SU-DHL-6 (cell line): ENCODE measurements at regions not wholly inside any gene's neighbourhood (a gene's known extent, or its start where the extent isn't known, plus 50 kb on each side); places are given as distances from the start of the nearest gene placed in this dataset.

Source experiments
- H2AFZ ChIP-seq: fragments of 200-600 bp; sonication (generic); 2 replicates; pipeline ENCODE4 v1.6.1; 2014; ENCODE audit warnings: low read depth, mild to moderate bottlenecking, moderate library complexity, mixed read lengths, antibody characterized with exemption, low read length; ENCODE audit not compliant: severe bottlenecking
- H3F3A ChIP-seq: fragments of 200-600 bp; shearing (Covaris generic); 2 replicates; pipeline ENCODE4 v1.6.0; 2016; ENCODE audit warnings: antibody characterized with exemption, mild to moderate bottlenecking; ENCODE audit not compliant: insufficient read depth
- H3K27ac ChIP-seq: fragments of 200-600 bp; sonication (generic); 2 replicates; pipeline ENCODE4 v1.5.1; 2016; ENCODE audit warnings: low read depth, mild to moderate bottlenecking, low read length, moderate library complexity, mixed read lengths
- H3K27me3 ChIP-seq: fragments of 200-600 bp; sonication (generic), shearing (Covaris generic); 2 replicates; pipeline ENCODE4 v1.6.0; 2014; ENCODE audit warnings: mild to moderate bottlenecking, low read length
- H3K36me3 ChIP-seq: fragments of 200-600 bp; sonication (generic); 2 replicates; pipeline ENCODE4 v1.6.1; 2014; ENCODE audit warnings: mild to moderate bottlenecking, low read length, mixed read lengths
- H3K4me2 ChIP-seq: fragments of 300-600, 200-600 bp; shearing (Covaris generic), sonication (generic); 2 replicates; pipeline ENCODE4 v1.6.0; 2014; ENCODE audit warnings: low read length, low read depth, mild to moderate bottlenecking; ENCODE audit not compliant: poor library complexity, severe bottlenecking
- H3K4me3 ChIP-seq: fragments of 200-600 bp; sonication (generic); 2 replicates; pipeline ENCODE4 v1.5.1; 2014; ENCODE audit warnings: antibody characterized with exemption, low read length, mild to moderate bottlenecking, mixed read lengths; ENCODE audit not compliant: insufficient read depth, poor library complexity, severe bottlenecking
- H3K79me2 ChIP-seq: fragments of 200-600 bp; sonication (generic); 2 replicates; pipeline ENCODE4 v1.6.1; 2014; ENCODE audit warnings: mild to moderate bottlenecking, low read length, moderate library complexity; ENCODE audit not compliant: insufficient read depth
- H3K9ac ChIP-seq: fragments of 200-600 bp; sonication (generic); 2 replicates; pipeline ENCODE4 v1.7.0; 2014; ENCODE audit warnings: mild to moderate bottlenecking, low read length
- H3K9me2 ChIP-seq: fragments of 200-600 bp; sonication (generic); replicated peaks from 2 replicates; pipeline ENCODE4 v1.6.1; 2014; ENCODE audit warnings: low read length; ENCODE audit not compliant: insufficient read depth
- H3K9me3 ChIP-seq: fragments of 200-600 bp; sonication (generic); 2 replicates; pipeline ENCODE4 v1.6.1; 2014; ENCODE audit warnings: low read length, mixed read lengths; ENCODE audit not compliant: insufficient read depth
- H4K20me1 ChIP-seq: fragments of 200-600 bp; sonication (generic); 2 replicates; pipeline ENCODE4 v1.6.1; 2014; ENCODE audit warnings: low read depth, mild to moderate bottlenecking, antibody characterized with exemption, low read length, moderate library complexity, mixed read lengths
- CTCF ChIP-seq: fragments of 200-600 bp; sonication (generic); IDR thresholded peaks from one replicate; pipeline ENCODE4 v1.5.1; 2017; ENCODE audit warnings: antibody characterized with exemption, mild to moderate bottlenecking, low read length, moderate library complexity; ENCODE audit not compliant: insufficient read depth, poor library complexity, severe bottlenecking
- EZH2phosphoT487 ChIP-seq: fragments of 200-600 bp; sonication (generic), shearing (Covaris generic); conservative IDR thresholded peaks from 2 replicates; pipeline ENCODE4 v1.6.1; 2018; ENCODE audit warnings: mild to moderate bottlenecking, antibody characterized with exemption, low read length, moderate library complexity, mixed read lengths

GRCh38 chr18:42641996-42642395 lies 473.5 kb downstream of the RIT2 start:
- no peak overlapping the region for H3K4me2 ChIP-seq
- no peaks in the 10 kb centered on the region for H4K20me1 ChIP-seq
- H2AFZ ChIP-seq: no peak overlapping the region
- no peaks in the 10 kb centered on the region for H3K79me2 ChIP-seq
- no peak overlapping the region for H3K27ac ChIP-seq
- TF ChIP-seq CTCF: no peak
- H3K36me3 ChIP-seq: no peaks in the 10 kb centered on the region
- H3K9me3 ChIP-seq: no peaks in the 10 kb centered on the region
- no peak overlapping the region for H3K4me3 ChIP-seq
- H3F3A ChIP-seq: no peaks in the 10 kb centered on the region
- no peaks in the 10 kb centered on the region for H3K9me2 ChIP-seq
- no peaks in the 10 kb centered on the region for H3K27me3 ChIP-seq
- no peak overlapping the region for H3K9ac ChIP-seq

GRCh38 chr18:42644729-42645131 lies 470.8 kb downstream of the RIT2 start:
- no peak overlapping the region for H3K27ac ChIP-seq
- H3K4me2 ChIP-seq: no peak overlapping the region
- no peaks in the 10 kb centered on the region for H3K9me2 ChIP-seq
- H3K9ac ChIP-seq: no peak overlapping the region
- no peaks in the 10 kb centered on the region for H3K79me2 ChIP-seq
- no peak for TF ChIP-seq EZH2phosphoT487
- TF ChIP-seq CTCF: no peak
- no peak overlapping the region for H3K4me3 ChIP-seq
- H3F3A ChIP-seq: no peaks in the 10 kb centered on the region
- no peaks in the 10 kb centered on the region for H3K9me3 ChIP-seq
- H4K20me1 ChIP-seq: no peaks in the 10 kb centered on the region
- no peak overlapping the region for H2AFZ ChIP-seq
- no peaks in the 10 kb centered on the region for H3K36me3 ChIP-seq
- H3K27me3 ChIP-seq: no peaks in the 10 kb centered on the region

GRCh38 chr18:42649331-42650035 lies 466.0 kb downstream of the RIT2 start:
- no peaks in the 10 kb centered on the region for H3K9me3 ChIP-seq
- no peaks in the 10 kb centered on the region for H4K20me1 ChIP-seq
- H3K9ac ChIP-seq: no peak overlapping the region
- TF ChIP-seq CTCF (no peak), EZH2phosphoT487 (no peak)
- H3K27me3 ChIP-seq: no peaks in the 10 kb centered on the region
- H3K27ac ChIP-seq: no peak overlapping the region
- no peak overlapping the region for H2AFZ ChIP-seq
- no peaks in the 10 kb centered on the region for H3K79me2 ChIP-seq
- no peak overlapping the region for H3K4me2 ChIP-seq
- no peaks in the 10 kb centered on the region for H3F3A ChIP-seq
- no peak overlapping the region for H3K4me3 ChIP-seq
- no peaks in the 10 kb centered on the region for H3K9me2 ChIP-seq
- no peaks in the 10 kb centered on the region for H3K36me3 ChIP-seq
